Endothelial cell of umbilical vein (primary cell): ENCODE measurements at regions not wholly inside any gene's neighbourhood (a gene's known extent, or its start where the extent isn't known, plus 50 kb on each side); places are given as distances from the start of the nearest gene placed in this dataset.

ENCODE experiments used
- BruUV-seq: library from RNA; stranded (reverse); fragments of 400-500 nt; replicated peaks from 2 replicates; lab custom pipeline; 2021; lab: Mats Ljungman, UMichigan
- CTCF ChIA-PET: fragments of 300-600, 350-600 bp; sonication (Branson Sonifier 250); formaldehyde crosslinking; loops from one replicate; lab custom pipeline; 2021; ENCODE audit warnings: antibody characterized with exemption, inconsistent platforms; lab: Charles Lee
- POLR2A ChIA-PET: fragments of 300-600, 350-600 bp; sonication (Branson Sonifier 250); formaldehyde crosslinking; loops from one replicate; lab custom pipeline; 2021; ENCODE audit warnings: antibody characterized with exemption, inconsistent platforms; lab: Charles Lee
- DNase-seq: peaks from one replicate; pipeline ENCODE4 v3.0.0-alpha.2; 2011; ENCODE audit warnings: low read depth, low spot score
- FAIRE-seq: peaks from 2 replicates; lab custom pipeline; 2011; peaks lifted over from hg19 to GRCh38; lab: Jason Lieb, UNC
- H2AFZ ChIP-seq: 2 replicates; pipeline ENCODE4 v1.6.0; 2012; ENCODE audit warnings: low read depth, low read length, control low read depth, inconsistent platforms
- H3K27ac ChIP-seq: 2 replicates; pipeline ENCODE4 v1.5.1; 2011; ENCODE audit warnings: low read depth, mild to moderate bottlenecking, control low read depth, low read length, moderate library complexity; ENCODE audit not compliant: insufficient read depth
- H3K27me3 ChIP-seq, 2 experiments: 2 replicates each; pipeline versions ENCODE4 v1.6.0 to v1.6.1; 2011; ENCODE audit warnings: low read length in 2 of 2, mixed read lengths in 1 of 2; ENCODE audit not compliant: control insufficient read depth in 2 of 2, insufficient read depth in 2 of 2
- H3K36me3 ChIP-seq, 2 experiments: 2 replicates in 1 of 2; 3 replicates in 1 of 2; pipeline ENCODE4 v1.5.1; 2011; ENCODE audit warnings: low read length in 2 of 2, mild to moderate bottlenecking in 1 of 2, moderate library complexity in 1 of 2; ENCODE audit not compliant: control insufficient read depth in 2 of 2, insufficient read depth in 2 of 2; ENCODE audit errors: extremely low read depth in 1 of 2
- H3K4me1 ChIP-seq: 3 replicates; pipeline ENCODE4 v1.5.1; 2011; ENCODE audit warnings: mild to moderate bottlenecking, low read length; ENCODE audit not compliant: control insufficient read depth, insufficient read depth; ENCODE audit errors: extremely low read depth
- H3K4me2 ChIP-seq: 2 replicates; pipeline ENCODE4 v1.6.1; 2011; ENCODE audit warnings: low read length, control low read depth, mixed read lengths; ENCODE audit not compliant: insufficient read depth
- H3K4me3 ChIP-seq, 3 experiments: fragments of 200-600 bp in 1 of 3; sonication (generic), shearing (Covaris generic) in 1 of 3; replicated peaks in 1 of 3; 2 replicates each; pipeline ENCODE4 v1.5.1; 2011 to 2016; ENCODE audit warnings: control low read depth in 3 of 3, low read length in 3 of 3, mild to moderate bottlenecking in 2 of 3, inconsistent platforms in 1 of 3, low read depth in 1 of 3, moderate library complexity in 1 of 3; ENCODE audit not compliant: insufficient read depth in 1 of 3
- H3K79me2 ChIP-seq: 2 replicates; pipeline ENCODE4 v1.6.0; 2012; ENCODE audit warnings: low read length, inconsistent platforms; ENCODE audit not compliant: control insufficient read depth, insufficient read depth
- H3K9ac ChIP-seq: replicated peaks from 2 replicates; pipeline ENCODE3; 2011; ENCODE audit warnings: low read length, control low read depth; ENCODE audit not compliant: insufficient read depth; ENCODE audit errors: extremely low read depth
- H3K9me1 ChIP-seq: replicated peaks from 3 replicates; pipeline ENCODE4 v1.6.0; 2011; ENCODE audit warnings: mild to moderate bottlenecking, low read length; ENCODE audit not compliant: control insufficient read depth, insufficient read depth; ENCODE audit errors: extremely low read depth
- H3K9me3 ChIP-seq: replicated peaks from 2 replicates; pipeline ENCODE4 v1.5.1; 2012; ENCODE audit warnings: low read length, inconsistent platforms; ENCODE audit not compliant: control insufficient read depth, insufficient read depth
- H4K20me1 ChIP-seq: replicated peaks from 2 replicates; pipeline ENCODE3; 2011; ENCODE audit warnings: mild to moderate bottlenecking, low read length; ENCODE audit not compliant: control insufficient read depth, insufficient read depth; ENCODE audit errors: extremely low read depth
- EZH2 ChIP-seq: IDR thresholded peaks from 2 replicates; pipeline ENCODE4 v1.6.1; 2012; ENCODE audit warnings: borderline replicate concordance, low read depth, mild to moderate bottlenecking, moderate library complexity, low read length, inconsistent platforms; ENCODE audit not compliant: severe bottlenecking
- FOS ChIP-seq: IDR thresholded peaks from 2 replicates; pipeline ENCODE4 v1.6.1; 2011; ENCODE audit warnings: mild to moderate bottlenecking, low read length, moderate library complexity, borderline replicate concordance; ENCODE audit not compliant: insufficient read depth
- GATA2 ChIP-seq: IDR thresholded peaks from 2 replicates; pipeline ENCODE4 v1.7.0; 2011; ENCODE audit warnings: low read depth, mild to moderate bottlenecking, moderate library complexity, mixed read lengths, low read length; ENCODE audit not compliant: insufficient read length, insufficient read depth
- JUN ChIP-seq: IDR thresholded peaks from 2 replicates; pipeline ENCODE4 v1.6.1; 2011; ENCODE audit warnings: borderline replicate concordance, low read depth; ENCODE audit not compliant: insufficient read length, insufficient read depth
- MYC ChIP-seq: IDR thresholded peaks from one replicate; pipeline ENCODE4 v1.6.1; 2011; ENCODE audit warnings: mild to moderate bottlenecking, low read depth, low read length
- POLR2A ChIP-seq: IDR thresholded peaks from 2 replicates; pipeline ENCODE4 v1.6.1; 2012; ENCODE audit warnings: low read depth, mild to moderate bottlenecking, control low read depth, low read length
- POLR2AphosphoS5 ChIP-seq: IDR thresholded peaks from 2 replicates; pipeline ENCODE4 v1.6.1; 2012; ENCODE audit warnings: low read depth, mild to moderate bottlenecking, control low read depth, low read length, moderate library complexity; ENCODE audit not compliant: insufficient read depth
- dilution Hi-C: fragments of 300-500 bp; cut with MboI; formaldehyde crosslinking; loops from one replicate; pipeline ENCODE4 v1.15.0; 2019; ENCODE audit warnings: low sequenced_read_pairs; ENCODE audit not compliant: extremely low pct_ligation_motif_present
- intact Hi-C: fragments of 100-400 bp; cut with micrococcal nuclease; formaldehyde crosslinking; loops from one replicate; pipeline ENCODE4 v1.10.0; 2022
- TF ChIP-seq, protein P1 (sequence below): IDR thresholded peaks from 2 replicates; pipeline ENCODE4 v1.6.1; 2011; ENCODE audit not compliant: insufficient read depth, insufficient read length
- TF ChIP-seq, protein P2 (sequence below), 2 donors: IDR thresholded peaks; 1 replicate in 1 of 2; 2 replicates in 1 of 2; pipeline ENCODE4 v1.5.1; 2011; ENCODE audit warnings: low read length in 2 of 2, mild to moderate bottlenecking in 2 of 2, moderate library complexity in 2 of 2, control low read depth in 1 of 2, inconsistent platforms in 1 of 2, low read depth in 1 of 2; ENCODE audit not compliant: insufficient read depth in 1 of 2; ENCODE audit errors: extremely low read depth in 1 of 2

DNA sequence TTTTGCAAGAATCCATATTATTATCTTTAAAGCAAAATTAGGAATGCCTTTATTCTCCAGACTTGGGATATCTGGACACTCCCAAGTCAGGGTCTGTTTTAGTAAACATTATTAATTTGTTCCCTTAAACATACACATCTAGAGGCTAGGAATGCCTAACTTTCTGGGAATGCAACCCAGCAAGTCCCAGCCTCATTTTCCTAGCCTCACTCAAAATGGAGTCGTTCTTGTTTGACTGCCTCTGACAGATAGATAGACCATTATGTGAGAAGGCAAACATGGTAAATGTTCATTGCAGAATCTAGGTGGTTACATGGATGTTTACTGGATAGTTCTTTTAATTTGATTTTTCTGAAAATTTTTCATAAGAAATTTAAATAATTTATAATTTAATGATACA, 54.7 kb upstream of the FOXN2 start:
- Histone ChIP-seq H3K27me3 (peaks cover 0 to 7% of the 10 kb centered on the region in 2 experiments), H3K9me3 (no peaks in the 10 kb centered on the region), H3K9ac (no peak overlapping the region), H3K27ac (no peak overlapping the region), H3K36me3 (no peaks in the 10 kb centered on the region), H3K4me1 (no peaks in the 10 kb centered on the region), H3K4me2 (no peak overlapping the region), H2AFZ (no peak overlapping the region), H3K9me1 (no peaks in the 10 kb centered on the region), H4K20me1 (no peaks in the 10 kb centered on the region), H3K79me2 (no peaks in the 10 kb centered on the region), H3K4me3 (no peak overlapping the region)
- dilution Hi-C loops (no loop called here), intact Hi-C loops (no loop called here)
- POLR2A ChIA-PET = no interaction called here
- no TSS peak for BruUV-seq
- no peak for FAIRE-seq
- TF ChIP-seq MYC = no peak
- no peak for TF ChIP-seq FOS
- TF ChIP-seq EZH2 = no peak
- no peak for TF ChIP-seq GATA2
- TF ChIP-seq, protein P1, sequence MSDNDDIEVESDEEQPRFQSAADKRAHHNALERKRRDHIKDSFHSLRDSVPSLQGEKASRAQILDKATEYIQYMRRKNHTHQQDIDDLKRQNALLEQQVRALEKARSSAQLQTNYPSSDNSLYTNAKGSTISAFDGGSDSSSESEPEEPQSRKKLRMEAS = no peak
- TF ChIP-seq, protein P2, sequence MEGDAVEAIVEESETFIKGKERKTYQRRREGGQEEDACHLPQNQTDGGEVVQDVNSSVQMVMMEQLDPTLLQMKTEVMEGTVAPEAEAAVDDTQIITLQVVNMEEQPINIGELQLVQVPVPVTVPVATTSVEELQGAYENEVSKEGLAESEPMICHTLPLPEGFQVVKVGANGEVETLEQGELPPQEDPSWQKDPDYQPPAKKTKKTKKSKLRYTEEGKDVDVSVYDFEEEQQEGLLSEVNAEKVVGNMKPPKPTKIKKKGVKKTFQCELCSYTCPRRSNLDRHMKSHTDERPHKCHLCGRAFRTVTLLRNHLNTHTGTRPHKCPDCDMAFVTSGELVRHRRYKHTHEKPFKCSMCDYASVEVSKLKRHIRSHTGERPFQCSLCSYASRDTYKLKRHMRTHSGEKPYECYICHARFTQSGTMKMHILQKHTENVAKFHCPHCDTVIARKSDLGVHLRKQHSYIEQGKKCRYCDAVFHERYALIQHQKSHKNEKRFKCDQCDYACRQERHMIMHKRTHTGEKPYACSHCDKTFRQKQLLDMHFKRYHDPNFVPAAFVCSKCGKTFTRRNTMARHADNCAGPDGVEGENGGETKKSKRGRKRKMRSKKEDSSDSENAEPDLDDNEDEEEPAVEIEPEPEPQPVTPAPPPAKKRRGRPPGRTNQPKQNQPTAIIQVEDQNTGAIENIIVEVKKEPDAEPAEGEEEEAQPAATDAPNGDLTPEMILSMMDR (IDR thresholded peaks at IDR 0.05; ENCODE audit: extremely low read depth in 1 of 2, insufficient read depth in 1 of 2, low read depth in 1 of 2, low read length in 2 of 2) = no peak
- no peak for TF ChIP-seq JUN
- TF ChIP-seq POLR2AphosphoS5 = no peak
- TF ChIP-seq POLR2A = no peak
- DNase-seq = no peak
- CTCF ChIA-PET = no interaction called here
